ENCODE measurements at regions not wholly inside any gene's neighbourhood (a gene's known extent, or its start where the extent isn't known, plus 50 kb on each side); places are given as distances from the start of the nearest gene placed in this dataset.

GRCh38 chr2:78397198-78397597 lies 628.3 kb upstream of the REG3G start:
- no peak overlapping the region for H3K4me2 ChIP-seq (ENCODE audit: low read depth, low read length, poor library complexity, severe bottlenecking)
- TF ChIP-seq, protein P1, sequence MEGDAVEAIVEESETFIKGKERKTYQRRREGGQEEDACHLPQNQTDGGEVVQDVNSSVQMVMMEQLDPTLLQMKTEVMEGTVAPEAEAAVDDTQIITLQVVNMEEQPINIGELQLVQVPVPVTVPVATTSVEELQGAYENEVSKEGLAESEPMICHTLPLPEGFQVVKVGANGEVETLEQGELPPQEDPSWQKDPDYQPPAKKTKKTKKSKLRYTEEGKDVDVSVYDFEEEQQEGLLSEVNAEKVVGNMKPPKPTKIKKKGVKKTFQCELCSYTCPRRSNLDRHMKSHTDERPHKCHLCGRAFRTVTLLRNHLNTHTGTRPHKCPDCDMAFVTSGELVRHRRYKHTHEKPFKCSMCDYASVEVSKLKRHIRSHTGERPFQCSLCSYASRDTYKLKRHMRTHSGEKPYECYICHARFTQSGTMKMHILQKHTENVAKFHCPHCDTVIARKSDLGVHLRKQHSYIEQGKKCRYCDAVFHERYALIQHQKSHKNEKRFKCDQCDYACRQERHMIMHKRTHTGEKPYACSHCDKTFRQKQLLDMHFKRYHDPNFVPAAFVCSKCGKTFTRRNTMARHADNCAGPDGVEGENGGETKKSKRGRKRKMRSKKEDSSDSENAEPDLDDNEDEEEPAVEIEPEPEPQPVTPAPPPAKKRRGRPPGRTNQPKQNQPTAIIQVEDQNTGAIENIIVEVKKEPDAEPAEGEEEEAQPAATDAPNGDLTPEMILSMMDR (conservative IDR thresholded peaks at IDR 0.05; ENCODE audit: low read length), result no peak
- TF ChIP-seq EZH2phosphoT487 (IDR thresholded peaks at IDR 0.05; ENCODE audit: borderline replicate concordance), result no peak
- H2AFZ ChIP-seq (ENCODE audit: low read length), result no peak overlapping the region
- no peaks in the 10 kb centered on the region for H3K27me3 ChIP-seq (ENCODE audit: insufficient read depth, low read length, poor library complexity, severe bottlenecking)
- H3K9me3 ChIP-seq (ENCODE audit: insufficient read depth, low read depth, low read length), result no peaks in the 10 kb centered on the region
- H3K36me3 ChIP-seq (ENCODE audit: insufficient read depth, low read length), result no peaks in the 10 kb centered on the region
- no peaks in the 10 kb centered on the region for H3K9me2 ChIP-seq (replicated peaks; ENCODE audit: low read depth, low read length)
- no peaks in the 10 kb centered on the region for H3K4me1 ChIP-seq (ENCODE audit: insufficient read depth, low read length, poor library complexity, severe bottlenecking)
- no peak overlapping the region for H3K4me3 ChIP-seq (ENCODE audit: low read length, poor library complexity, severe bottlenecking)
- no peaks in the 10 kb centered on the region for H3F3A ChIP-seq (ENCODE audit: low read depth)
- H4K20me1 ChIP-seq (ENCODE audit: insufficient read depth, low read length, poor library complexity, severe bottlenecking), result no peaks in the 10 kb centered on the region
- H3K79me2 ChIP-seq (ENCODE audit: insufficient read depth, low read length), result no peaks in the 10 kb centered on the region
- no peak overlapping the region for H3K9ac ChIP-seq (ENCODE audit: low read depth, low read length, poor library complexity, severe bottlenecking)

GRCh38 chr2:78407960-78408794 lies 617.3 kb upstream of the REG3G start:
- TF ChIP-seq, protein P1 (conservative IDR thresholded peaks at IDR 0.05; ENCODE audit: low read length), result no peak
- TF ChIP-seq EZH2phosphoT487 (IDR thresholded peaks at IDR 0.05; ENCODE audit: borderline replicate concordance), result no peak
- no peak overlapping the region for H3K4me2 ChIP-seq (ENCODE audit: low read depth, low read length, poor library complexity, severe bottlenecking)
- no peaks in the 10 kb centered on the region for H3K27me3 ChIP-seq (ENCODE audit: insufficient read depth, low read length, poor library complexity, severe bottlenecking)

GRCh38 chr2:78408795-78409118 lies 616.7 kb upstream of the REG3G start:
- H3K36me3 ChIP-seq (ENCODE audit: insufficient read depth, low read length), result no peaks in the 10 kb centered on the region

More at GRCh38 chr2:78407960-78408794, 617.3 kb upstream of the REG3G start:
- Histone ChIP-seq H2AFZ (ENCODE audit: low read length) (no peak overlapping the region), H3K4me3 (ENCODE audit: low read length, poor library complexity, severe bottlenecking) (no peak overlapping the region), H3K9ac (ENCODE audit: low read depth, low read length, poor library complexity, severe bottlenecking) (no peak overlapping the region), H3K79me2 (ENCODE audit: insufficient read depth, low read length) (no peaks in the 10 kb centered on the region), H3K36me3 (ENCODE audit: insufficient read depth, low read length) (no peaks in the 10 kb centered on the region), H3F3A (ENCODE audit: low read depth) (no peaks in the 10 kb centered on the region), H3K9me3 (ENCODE audit: insufficient read depth, low read depth, low read length) (no peaks in the 10 kb centered on the region), H3K4me1 (ENCODE audit: insufficient read depth, low read length, poor library complexity, severe bottlenecking) (no peaks in the 10 kb centered on the region), H3K9me2 (replicated peaks; ENCODE audit: low read depth, low read length) (no peaks in the 10 kb centered on the region), H4K20me1 (ENCODE audit: insufficient read depth, low read length, poor library complexity, severe bottlenecking) (no peaks in the 10 kb centered on the region)

More at GRCh38 chr2:78408795-78409118, 616.7 kb upstream of the REG3G start:
- Histone ChIP-seq H3K9me3 (ENCODE audit: insufficient read depth, low read depth, low read length) (no peaks in the 10 kb centered on the region), H3K4me1 (ENCODE audit: insufficient read depth, low read length, poor library complexity, severe bottlenecking) (no peaks in the 10 kb centered on the region), H3K27me3 (ENCODE audit: insufficient read depth, low read length, poor library complexity, severe bottlenecking) (no peaks in the 10 kb centered on the region), H3K4me2 (ENCODE audit: low read depth, low read length, poor library complexity, severe bottlenecking) (no peak overlapping the region), H3F3A (ENCODE audit: low read depth) (no peaks in the 10 kb centered on the region), H3K79me2 (ENCODE audit: insufficient read depth, low read length) (no peaks in the 10 kb centered on the region), H3K9me2 (replicated peaks; ENCODE audit: low read depth, low read length) (no peaks in the 10 kb centered on the region), H3K4me3 (ENCODE audit: low read length, poor library complexity, severe bottlenecking) (no peak overlapping the region), H3K9ac (ENCODE audit: low read depth, low read length, poor library complexity, severe bottlenecking) (no peak overlapping the region), H2AFZ (ENCODE audit: low read length) (no peak overlapping the region), H4K20me1 (ENCODE audit: insufficient read depth, low read length, poor library complexity, severe bottlenecking) (no peaks in the 10 kb centered on the region)
- TF ChIP-seq, protein P1 (conservative IDR thresholded peaks at IDR 0.05; ENCODE audit: low read length), result no peak
- TF ChIP-seq EZH2phosphoT487 (IDR thresholded peaks at IDR 0.05; ENCODE audit: borderline replicate concordance), result no peak

All from Loucy (cell line).